ENCODE measurements at regions not wholly inside any gene's neighbourhood (a gene's known extent, or its start where the extent isn't known, plus 50 kb on each side); places are given as distances from the start of the nearest gene placed in this dataset.

GRCh38 chr9:6089300-6089699 is 73.9 kb upstream of the RANBP6 start:
- TF ChIP-seq CTCF (IDR thresholded peaks at IDR 0.05) (no peak), EZH2phosphoT487 (IDR thresholded peaks at IDR 0.05) (no peak), EZH2 (IDR thresholded peaks at IDR 0.05) (no peak)
